HepG2 (cell line): ENCODE measurements at regions not wholly inside any gene's neighbourhood (a gene's known extent, or its start where the extent isn't known, plus 50 kb on each side); places are given as distances from the start of the nearest gene placed in this dataset.

ENCODE experiments used
- ATAC-seq: fragments of 200-7000 bp; cut with Tn5 transposase; 3 replicates; pipeline ENCODE4 v1.9.1; 2020; ENCODE audit warnings: mild to moderate bottlenecking, moderate library complexity
- BruUV-seq: library from RNA; stranded (reverse); fragments of 400-500 nt; replicated peaks from 2 replicates; lab custom pipeline; 2021; lab: Mats Ljungman, UMichigan
- CTCF ChIA-PET: fragments of 300-600 bp; formaldehyde crosslinking; extraction: SDS; loops from one replicate; lab custom pipeline; 2021; ENCODE audit warnings: low total read pairs, inconsistent platforms, low intra/inter-chr PET ratio; lab: Yijun Ruan, JAX
- POLR2A ChIA-PET: fragments of 350-600 bp; sonication (Branson Sonifier 250); formaldehyde crosslinking; loops from one replicate; lab custom pipeline; 2020; ENCODE audit warnings: antibody characterized with exemption, inconsistent platforms; lab: Yijun Ruan, JAX
- DNase-seq: peaks from one replicate; pipeline ENCODE4 v3.0.0-alpha.2; 2015; ENCODE audit warnings: low spot score
- FAIRE-seq: peaks from 3 replicates; lab custom pipeline; 2011; peaks lifted over from hg19 to GRCh38; lab: Jason Lieb, UNC
- H2AFZ ChIP-seq: one replicate; pipeline ENCODE4 v1.6.1; 2011; ENCODE audit warnings: low read length, inconsistent platforms
- H3K27ac ChIP-seq: fragments of 300-600 bp; 3 replicates; pipeline ENCODE4 v1.8.0; 2011; ENCODE audit warnings: mixed run types, mild to moderate bottlenecking, mixed read lengths, low read length, inconsistent platforms; ENCODE audit not compliant: insufficient read depth; ENCODE audit errors: extremely low read length
- H3K27me3 ChIP-seq, 2 experiments: fragments of 200-600 bp in 1 of 2; 2 replicates in 1 of 2; 3 replicates in 1 of 2; pipeline versions ENCODE4 v1.6.0 to v1.8.0; 2011; ENCODE audit warnings: low read length in 2 of 2, mild to moderate bottlenecking in 2 of 2, moderate library complexity in 2 of 2, inconsistent platforms in 1 of 2; ENCODE audit not compliant: insufficient read depth in 2 of 2, control insufficient read depth in 1 of 2
- H3K36me3 ChIP-seq, 2 experiments: fragments of 200-600 bp in 1 of 2; replicated peaks in 1 of 2; 2 replicates in 1 of 2; 3 replicates in 1 of 2; pipeline versions ENCODE4 v1.5.1 to v1.8.0; 2011; ENCODE audit warnings: low read length in 2 of 2, inconsistent platforms in 1 of 2; ENCODE audit not compliant: insufficient read depth in 2 of 2, control insufficient read depth in 1 of 2
- H3K4me1 ChIP-seq: 2 replicates; pipeline ENCODE4 v1.5.1; 2012; ENCODE audit warnings: low read length, inconsistent platforms; ENCODE audit not compliant: insufficient read depth
- H3K4me2 ChIP-seq: 2 replicates; pipeline ENCODE4 v1.6.0; 2011; ENCODE audit warnings: low read depth, low read length, inconsistent platforms
- H3K4me3 ChIP-seq, 3 experiments: fragments of 200-600 bp in 1 of 3; sonication (generic), shearing (Covaris generic) in 1 of 3; replicated peaks in 1 of 3; 2 replicates each; pipeline ENCODE4 v1.5.1; 2011 to 2016; ENCODE audit warnings: low read length in 3 of 3, inconsistent platforms in 2 of 3, low read depth in 2 of 3, mild to moderate bottlenecking in 2 of 3, control low read depth in 1 of 3, mixed read lengths in 1 of 3; ENCODE audit not compliant: insufficient read depth in 1 of 3
- H3K79me2 ChIP-seq: one replicate; pipeline ENCODE4 v1.6.1; 2011; ENCODE audit warnings: low read length, inconsistent platforms; ENCODE audit not compliant: insufficient read depth
- H3K9ac ChIP-seq: 2 replicates; pipeline ENCODE4 v1.6.0; 2011; ENCODE audit warnings: mild to moderate bottlenecking, low read depth, low read length, inconsistent platforms; ENCODE audit not compliant: insufficient read depth
- H3K9me3 ChIP-seq: 2 replicates; pipeline ENCODE4 v1.5.1; 2012; ENCODE audit warnings: mild to moderate bottlenecking, low read length
- H4K20me1 ChIP-seq: 2 replicates; pipeline ENCODE4 v1.6.0; 2011; ENCODE audit warnings: inconsistent platforms, mild to moderate bottlenecking, low read length, moderate library complexity; ENCODE audit not compliant: insufficient read depth
- ETV6 ChIP-seq: sonication (generic); formaldehyde crosslinking; conservative IDR thresholded peaks from 2 replicates; pipeline ENCODE4 v1.4.0; 2020; ENCODE audit warnings: missing genetic modification reagents
- HMG20A ChIP-seq: IDR thresholded peaks from 2 replicates; pipeline ENCODE4 v1.6.1; 2016; ENCODE audit warnings: borderline replicate concordance
- MBD4 ChIP-seq: IDR thresholded peaks from 2 replicates; pipeline ENCODE4 v1.6.1; 2012; ENCODE audit warnings: low read length, inconsistent platforms, borderline replicate concordance
- SRSF1 ChIP-seq: fragments of 200-400 bp; formaldehyde crosslinking; optimal IDR thresholded peaks from 2 replicates; pipeline ENCODE3; 2017; ENCODE audit warnings: mild to moderate bottlenecking, low read depth, low read length, moderate library complexity
- ZNF121 ChIP-seq: sonication (generic); formaldehyde crosslinking; IDR thresholded peaks from 2 replicates; pipeline ENCODE4 v1.5.0; 2020; ENCODE audit warnings: mild to moderate bottlenecking, missing genetic modification reagents
- ZNF776 ChIP-seq: sonication (generic); formaldehyde crosslinking; IDR thresholded peaks from 2 replicates; pipeline ENCODE4 v1.4.0; 2020; ENCODE audit warnings: mild to moderate bottlenecking, missing genetic modification reagents
- WGBS: methylation state at CpG from one replicate; pipeline ENCODE4 v1.1.6; 2017; ENCODE audit warnings: low lambda C conversion rate; 5-methylcytosine and 5-hydroxymethylcytosine counted together
- in situ Hi-C: cut with HindIII; loops from 2 replicates; pipeline ENCODE4 v1.10.0; 2017; ENCODE audit warnings: low pct_unique_long_range_greater_than_20kb; ENCODE audit not compliant: extremely low pct_ligation_motif_present
- intact Hi-C: fragments of 100-400 bp; cut with micrococcal nuclease; formaldehyde crosslinking; loops from one replicate; pipeline ENCODE4 v1.10.0; 2022; ENCODE audit not compliant: unreplicated experiment
- TF ChIP-seq, protein P1 (sequence below): sonication (generic); formaldehyde crosslinking; IDR thresholded peaks from 2 replicates; pipeline ENCODE4 v1.5.1; 2020; ENCODE audit warnings: mild to moderate bottlenecking, missing genetic modification reagents

DNA sequence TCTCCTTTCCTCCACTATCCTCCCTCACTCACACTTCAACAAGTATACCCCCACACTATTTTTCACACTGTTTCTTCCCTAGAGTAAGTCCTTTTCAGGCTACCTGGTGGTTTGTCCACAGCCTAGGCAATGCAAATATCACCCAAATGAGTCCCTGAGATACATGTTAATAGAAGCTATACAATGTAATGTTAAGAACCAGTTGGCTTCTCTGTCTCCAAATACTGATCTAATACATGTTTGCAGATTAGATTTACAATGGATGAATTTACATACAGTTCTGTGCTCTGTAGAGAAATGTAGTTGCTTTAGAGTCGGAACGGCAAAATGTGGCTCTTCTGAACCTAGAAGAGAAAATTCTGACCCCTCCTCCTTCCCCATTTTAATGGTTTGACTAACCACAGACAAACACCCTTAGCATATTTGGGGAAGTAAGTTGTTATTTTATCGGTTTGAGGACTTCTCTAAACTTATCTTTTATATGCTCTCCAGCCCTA lies 63.6 kb upstream of the MBNL1 start:
- TF ChIP-seq ZNF776 (CRISPR knock-in tag) (no peak), ETV6 (no peak), MBD4 (no peak), HMG20A (CRISPR knock-in tag) (no peak), ZNF121 (CRISPR knock-in tag) (no peak), SRSF1 (no peak)
- TF ChIP-seq, protein P1, sequence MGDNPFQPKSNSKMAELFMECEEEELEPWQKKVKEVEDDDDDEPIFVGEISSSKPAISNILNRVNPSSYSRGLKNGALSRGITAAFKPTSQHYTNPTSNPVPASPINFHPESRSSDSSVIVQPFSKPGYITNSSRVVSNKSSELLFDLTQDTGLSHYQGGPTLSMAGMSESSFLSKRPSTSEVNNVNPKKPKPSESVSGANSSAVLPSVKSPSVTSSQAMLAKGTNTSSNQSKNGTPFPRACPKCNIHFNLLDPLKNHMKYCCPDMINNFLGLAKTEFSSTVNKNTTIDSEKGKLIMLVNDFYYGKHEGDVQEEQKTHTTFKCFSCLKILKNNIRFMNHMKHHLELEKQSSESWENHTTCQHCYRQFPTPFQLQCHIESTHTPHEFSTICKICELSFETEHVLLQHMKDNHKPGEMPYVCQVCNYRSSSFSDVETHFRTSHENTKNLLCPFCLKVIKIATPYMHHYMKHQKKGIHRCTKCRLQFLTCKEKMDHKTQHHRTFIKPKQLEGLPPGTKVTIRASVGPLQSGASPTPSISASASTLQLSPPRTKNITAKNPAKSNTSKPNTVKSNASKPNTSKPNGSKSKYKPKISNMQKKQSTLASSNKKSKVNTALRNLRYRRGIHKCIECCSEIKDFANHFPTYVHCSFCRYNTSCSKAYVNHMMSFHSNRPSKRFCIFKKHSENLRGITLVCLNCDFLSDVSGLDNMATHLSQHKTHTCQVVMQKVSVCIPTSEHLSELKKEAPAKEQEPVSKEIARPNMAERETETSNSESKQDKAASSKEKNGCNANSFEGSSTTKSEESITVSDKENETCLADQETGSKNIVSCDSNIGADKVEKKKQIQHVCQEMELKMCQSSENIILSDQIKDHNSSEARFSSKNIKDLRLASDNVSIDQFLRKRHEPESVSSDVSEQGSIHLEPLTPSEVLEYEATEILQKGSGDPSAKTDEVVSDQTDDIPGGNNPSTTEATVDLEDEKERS (CRISPR knock-in tag) = no peak
- ATAC-seq (no peak), FAIRE-seq (no peak), DNase-seq (no peak)
- H3K79me2 ChIP-seq = no peaks in the 10 kb centered on the region
- H3K4me2 ChIP-seq = no peak overlapping the region
- in situ Hi-C loops = no loop called here
- H3K9ac ChIP-seq = no peak overlapping the region
- intact Hi-C loops = no loop called here
- no peak overlapping the region for H2AFZ ChIP-seq
- BruUV-seq = no TSS peak
- no peaks in the 10 kb centered on the region for H3K36me3 ChIP-seq
- H3K9me3 ChIP-seq = no peaks in the 10 kb centered on the region
- no peaks in the 10 kb centered on the region for H3K4me1 ChIP-seq
- ChIA-PET CTCF (no interaction called here), POLR2A (no interaction called here)
- H4K20me1 ChIP-seq = no peaks in the 10 kb centered on the region
- H3K27ac ChIP-seq = no peak overlapping the region
- H3K4me3 ChIP-seq = no peak overlapping the region
- no peaks in the 10 kb centered on the region for H3K27me3 ChIP-seq
- 63% methylated on average over 3 of the region's 3 CpGs for WGBS
